ENCODE measurements at regions not wholly inside any gene's neighbourhood (a gene's known extent, or its start where the extent isn't known, plus 50 kb on each side); places are given as distances from the start of the nearest gene placed in this dataset.

DNA sequence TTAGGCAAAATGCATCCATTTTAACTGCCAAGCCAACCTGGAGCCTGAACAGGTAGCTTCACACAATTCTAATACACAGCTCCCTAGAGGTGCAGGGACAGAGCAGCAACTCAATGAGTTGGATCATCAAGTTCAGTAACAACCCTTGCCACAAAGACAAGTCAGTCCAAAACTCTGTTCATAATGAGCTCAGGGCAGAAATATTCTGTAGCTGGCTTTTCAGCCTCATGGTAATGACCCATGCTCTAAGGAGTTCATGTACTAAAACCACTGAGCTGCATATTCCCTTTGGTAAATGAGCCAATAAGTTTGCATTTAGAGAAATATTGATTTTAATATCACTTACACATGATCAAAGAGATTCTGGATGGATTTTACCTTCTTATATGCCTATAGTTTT lies 316.1 kb downstream of the SEC23A start:
- TF ChIP-seq, protein P1, sequence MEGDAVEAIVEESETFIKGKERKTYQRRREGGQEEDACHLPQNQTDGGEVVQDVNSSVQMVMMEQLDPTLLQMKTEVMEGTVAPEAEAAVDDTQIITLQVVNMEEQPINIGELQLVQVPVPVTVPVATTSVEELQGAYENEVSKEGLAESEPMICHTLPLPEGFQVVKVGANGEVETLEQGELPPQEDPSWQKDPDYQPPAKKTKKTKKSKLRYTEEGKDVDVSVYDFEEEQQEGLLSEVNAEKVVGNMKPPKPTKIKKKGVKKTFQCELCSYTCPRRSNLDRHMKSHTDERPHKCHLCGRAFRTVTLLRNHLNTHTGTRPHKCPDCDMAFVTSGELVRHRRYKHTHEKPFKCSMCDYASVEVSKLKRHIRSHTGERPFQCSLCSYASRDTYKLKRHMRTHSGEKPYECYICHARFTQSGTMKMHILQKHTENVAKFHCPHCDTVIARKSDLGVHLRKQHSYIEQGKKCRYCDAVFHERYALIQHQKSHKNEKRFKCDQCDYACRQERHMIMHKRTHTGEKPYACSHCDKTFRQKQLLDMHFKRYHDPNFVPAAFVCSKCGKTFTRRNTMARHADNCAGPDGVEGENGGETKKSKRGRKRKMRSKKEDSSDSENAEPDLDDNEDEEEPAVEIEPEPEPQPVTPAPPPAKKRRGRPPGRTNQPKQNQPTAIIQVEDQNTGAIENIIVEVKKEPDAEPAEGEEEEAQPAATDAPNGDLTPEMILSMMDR (conservative IDR thresholded peaks at IDR 0.05 in 1 of 2, IDR thresholded peaks at IDR 0.05 in 1 of 2; ENCODE audit: low read depth in 1 of 2, low read length in 2 of 2), result no peak
- TF ChIP-seq EZH2 (IDR thresholded peaks at IDR 0.05; ENCODE audit: low read length, missing control alignments), result no peak

Measured in fibroblast of lung (primary cell).